ENCODE measurements at regions not wholly inside any gene's neighbourhood (a gene's known extent, or its start where the extent isn't known, plus 50 kb on each side); places are given as distances from the start of the nearest gene placed in this dataset.
A peak's percentile ranks its signal among the peaks of the same experiment; 100 is the strongest.

DNA sequence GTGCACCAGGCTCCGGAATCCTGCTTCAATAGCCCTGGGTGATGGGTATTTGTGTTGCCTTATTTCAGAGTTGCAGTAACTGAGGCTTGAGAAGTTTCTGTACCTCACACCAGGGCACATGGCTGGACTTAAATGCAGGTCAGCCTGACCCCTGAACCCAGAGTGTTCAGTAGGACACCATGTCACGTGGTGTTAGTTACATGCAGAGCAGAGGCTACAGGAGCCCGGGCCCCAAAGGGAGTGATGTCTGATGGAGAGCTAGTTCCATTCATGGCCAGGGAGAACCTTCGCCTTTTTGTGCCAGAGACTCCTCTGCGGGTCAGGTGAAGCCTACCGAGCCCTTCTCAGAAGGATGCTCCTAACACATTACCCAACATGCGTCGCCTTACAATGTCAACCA, 161.4 kb upstream of the CST7 start:
- no peaks in the 10 kb centered on the region for H3K36me3 ChIP-seq

GRCh38 chr20:24789877-24790276, 159.2 kb upstream of the CST7 start:
- ATAC-seq (no peak), DNase-seq (peak in 1 of 6 donors; percentile 42), FAIRE-seq (no peak)
- TF ChIP-seq, protein P1, sequence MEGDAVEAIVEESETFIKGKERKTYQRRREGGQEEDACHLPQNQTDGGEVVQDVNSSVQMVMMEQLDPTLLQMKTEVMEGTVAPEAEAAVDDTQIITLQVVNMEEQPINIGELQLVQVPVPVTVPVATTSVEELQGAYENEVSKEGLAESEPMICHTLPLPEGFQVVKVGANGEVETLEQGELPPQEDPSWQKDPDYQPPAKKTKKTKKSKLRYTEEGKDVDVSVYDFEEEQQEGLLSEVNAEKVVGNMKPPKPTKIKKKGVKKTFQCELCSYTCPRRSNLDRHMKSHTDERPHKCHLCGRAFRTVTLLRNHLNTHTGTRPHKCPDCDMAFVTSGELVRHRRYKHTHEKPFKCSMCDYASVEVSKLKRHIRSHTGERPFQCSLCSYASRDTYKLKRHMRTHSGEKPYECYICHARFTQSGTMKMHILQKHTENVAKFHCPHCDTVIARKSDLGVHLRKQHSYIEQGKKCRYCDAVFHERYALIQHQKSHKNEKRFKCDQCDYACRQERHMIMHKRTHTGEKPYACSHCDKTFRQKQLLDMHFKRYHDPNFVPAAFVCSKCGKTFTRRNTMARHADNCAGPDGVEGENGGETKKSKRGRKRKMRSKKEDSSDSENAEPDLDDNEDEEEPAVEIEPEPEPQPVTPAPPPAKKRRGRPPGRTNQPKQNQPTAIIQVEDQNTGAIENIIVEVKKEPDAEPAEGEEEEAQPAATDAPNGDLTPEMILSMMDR (IDR thresholded peaks at IDR 0.05), result no peak
- no peaks in the 10 kb centered on the region for H3K36me3 ChIP-seq
- no peak overlapping the region for H3K4me3 ChIP-seq
- no peaks in the 10 kb centered on the region for H3K4me1 ChIP-seq
- H3K27me3 ChIP-seq, result no peaks in the 10 kb centered on the region
- WGBS, 2 donors, result 55 to 72% methylated on average over 4 of the region's 4 CpGs
- no peak overlapping the region for H3K27ac ChIP-seq
- intact Hi-C loops (cut with DNase I), result no loop called here
- no peaks in the 10 kb centered on the region for H3K9me3 ChIP-seq

More for the DNA sequence above, 161.4 kb upstream of the CST7 start:
- TF ChIP-seq, protein P1 (IDR thresholded peaks at IDR 0.05), result no peak
- H3K27ac ChIP-seq, result no peak overlapping the region
- no peaks in the 10 kb centered on the region for H3K27me3 ChIP-seq
- intact Hi-C loops (cut with DNase I), result no loop called here
- DNase-seq (peak in 1 of 6 donors; percentile 15), ATAC-seq (no peak), FAIRE-seq (no peak)
- no peaks in the 10 kb centered on the region for H3K4me1 ChIP-seq
- no peak overlapping the region for H3K4me3 ChIP-seq
- no peaks in the 10 kb centered on the region for H3K9me3 ChIP-seq
- WGBS, 2 donors, result 80 to 88% methylated on average over 8 of the region's 8 CpGs

DNA sequence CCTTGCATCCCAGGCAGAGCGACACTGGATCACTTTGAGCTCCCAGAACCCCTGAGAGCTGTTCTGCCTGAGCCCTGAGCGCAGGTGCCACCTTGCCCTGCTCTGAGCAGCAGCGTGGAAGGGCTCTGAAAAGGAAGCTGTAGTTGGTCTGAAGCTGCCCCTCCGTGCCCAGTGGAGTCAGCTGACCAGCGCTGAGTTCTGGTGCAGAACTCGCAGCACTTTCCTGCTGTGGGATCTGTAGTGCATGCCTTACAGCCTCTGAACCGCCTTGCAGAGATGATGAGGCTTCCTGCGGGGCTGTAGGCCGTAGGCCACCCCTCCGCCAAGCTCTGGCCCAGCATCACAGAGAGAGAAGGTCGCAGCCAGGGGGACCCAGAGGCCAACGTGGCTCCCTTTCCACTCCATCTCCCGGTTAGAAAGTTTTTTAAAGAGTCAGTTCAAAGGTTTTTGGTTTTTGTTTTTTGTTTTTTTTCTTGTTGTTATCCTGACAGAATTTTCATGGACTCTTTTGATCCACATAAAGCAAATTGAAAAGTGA, 158.3 kb upstream of the CST7 start:
- TF ChIP-seq, protein P1 (IDR thresholded peaks at IDR 0.05), result no peak
- H3K27me3 ChIP-seq, result no peaks in the 10 kb centered on the region
- intact Hi-C loops (cut with DNase I), result no loop called here
- H3K36me3 ChIP-seq, result no peaks in the 10 kb centered on the region
- 66 to 74% methylated on average over 13 of the region's 13 CpGs for WGBS, 2 donors
- FAIRE-seq (no peak), DNase-seq (peak in 1 of 6 donors; percentile 25), ATAC-seq (no peak)
- H3K27ac ChIP-seq, result no peak overlapping the region
- no peak overlapping the region for H3K4me3 ChIP-seq
- no peaks in the 10 kb centered on the region for H3K4me1 ChIP-seq
- H3K9me3 ChIP-seq, result no peaks in the 10 kb centered on the region

- no peaks in the 10 kb centered on the region for H3K36me3 ChIP-seq
- 81 to 89% methylated on average over 2 of the region's 2 CpGs for WGBS, 2 donors
- H3K9me3 ChIP-seq, result no peaks in the 10 kb centered on the region
- FAIRE-seq (no peak), DNase-seq (peak in 1 of 6 donors; percentile 1), ATAC-seq (no peak)
- intact Hi-C loops (cut with DNase I), result no loop called here
- H3K27me3 ChIP-seq, result no peaks in the 10 kb centered on the region
- TF ChIP-seq, protein P1 (IDR thresholded peaks at IDR 0.05), result no peak
- no peak overlapping the region for H3K27ac ChIP-seq
- H3K4me1 ChIP-seq, result no peaks in the 10 kb centered on the region
- H3K4me3 ChIP-seq, result no peak overlapping the region
Observed at GRCh38 chr20:24791953-24792352, 157.1 kb upstream of the CST7 start.

GRCh38 chr20:24792641-24793495, 156.2 kb upstream of the CST7 start:
- H3K9me3 ChIP-seq, result no peaks in the 10 kb centered on the region
- 64 to 74% methylated on average over 24 of the region's 24 CpGs for WGBS, 2 donors
- no peak for ATAC-seq
- intact Hi-C loops (cut with DNase I), result no loop called here
- no peaks in the 10 kb centered on the region for H3K4me1 ChIP-seq
- TF ChIP-seq, protein P1 (IDR thresholded peaks at IDR 0.05), result no peak
- no peaks in the 10 kb centered on the region for H3K27me3 ChIP-seq
- H3K4me3 ChIP-seq, result no peak overlapping the region
- H3K27ac ChIP-seq, result no peak overlapping the region
- no peaks in the 10 kb centered on the region for H3K36me3 ChIP-seq
- DNase-seq, result peak in 1 of 6 donors; percentile 22
- no peak for FAIRE-seq
